AG04450 (cell line): ENCODE measurements at regions not wholly inside any gene's neighbourhood (a gene's known extent, or its start where the extent isn't known, plus 50 kb on each side); places are given as distances from the start of the nearest gene placed in this dataset.
"Not testable (repeated sequence)": the region's sequence is repeated elsewhere in the genome, so short reads cannot be mapped to it uniquely, and the experiment has no call there.

Experiments
- CTCF ChIA-PET: fragments of 300-600, 350-600 bp; formaldehyde crosslinking; extraction: SDS; loops from one replicate; lab custom pipeline; 2022; ENCODE audit warnings: antibody characterized with exemption, inconsistent platforms; lab: Charles Lee
- POLR2A ChIA-PET: fragments of 350-600 bp; formaldehyde crosslinking; extraction: SDS; loops from one replicate; lab custom pipeline; 2021; ENCODE audit warnings: antibody characterized with exemption, inconsistent platforms; lab: Yijun Ruan, JAX
- DNase-seq: peaks from one replicate; pipeline ENCODE4 v3.0.0-alpha.2; 2011; ENCODE audit warnings: low read depth, low spot score
- H3K27ac ChIP-seq: one replicate; pipeline ENCODE4 v1.5.1; 2012; ENCODE audit warnings: low read depth, low read length, control low read depth
- H3K27me3 ChIP-seq: one replicate; pipeline ENCODE4 v1.6.0; 2012; ENCODE audit warnings: low read length; ENCODE audit not compliant: control insufficient read depth, insufficient read depth
- H3K4me3 ChIP-seq: 2 replicates; pipeline ENCODE4 v1.5.1; 2011; ENCODE audit warnings: mild to moderate bottlenecking, low read depth, low read length, control low read depth
- H3K9me3 ChIP-seq: 2 replicates; pipeline ENCODE4 v1.5.1; 2012; ENCODE audit warnings: low read length; ENCODE audit not compliant: control insufficient read depth, insufficient read depth
- TF ChIP-seq, protein P1 (sequence below): IDR thresholded peaks from 2 replicates; pipeline ENCODE4 v1.5.1; 2011; ENCODE audit warnings: low read depth, low read length, control low read depth, inconsistent platforms

DNA sequence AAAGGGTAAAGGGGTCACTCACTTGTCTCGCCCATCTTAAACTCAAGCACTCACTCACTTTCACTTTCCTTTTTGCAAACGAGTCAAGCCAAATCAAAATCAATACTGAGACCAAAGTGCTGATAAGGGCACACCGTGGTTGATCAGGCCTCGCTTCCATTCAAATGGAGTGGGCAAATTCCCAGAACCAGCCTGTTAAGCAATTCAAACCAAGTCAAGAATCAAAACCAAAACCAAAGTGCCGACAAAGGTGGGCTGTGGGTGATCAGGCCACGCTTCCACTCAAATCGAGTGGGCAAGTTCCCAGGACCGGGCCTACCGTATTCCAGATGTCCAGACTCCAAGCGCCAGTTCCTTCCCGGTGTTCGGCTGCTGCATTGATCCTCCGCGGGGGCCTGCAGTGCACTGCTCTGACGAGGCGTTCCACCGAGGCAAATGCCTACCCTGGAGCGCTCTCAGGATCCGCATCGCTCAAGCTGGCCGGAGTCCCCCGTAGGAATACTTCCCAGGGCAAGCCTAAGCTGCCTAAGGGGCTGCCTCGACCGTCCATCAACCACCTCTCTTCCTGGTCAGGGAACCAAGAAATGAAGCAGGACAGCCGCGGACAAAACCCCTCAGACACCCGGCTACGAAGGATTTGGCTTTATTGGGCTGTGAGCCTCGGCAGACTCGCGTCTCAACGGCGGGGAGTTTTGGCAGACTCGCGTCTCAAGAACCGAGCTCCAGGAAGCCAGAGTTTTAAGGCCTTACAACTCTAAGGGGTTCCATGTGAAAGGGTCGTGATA, 89.9 kb upstream of the SLC1A4 start:
- DNase-seq, result no peak
- TF ChIP-seq, protein P1, sequence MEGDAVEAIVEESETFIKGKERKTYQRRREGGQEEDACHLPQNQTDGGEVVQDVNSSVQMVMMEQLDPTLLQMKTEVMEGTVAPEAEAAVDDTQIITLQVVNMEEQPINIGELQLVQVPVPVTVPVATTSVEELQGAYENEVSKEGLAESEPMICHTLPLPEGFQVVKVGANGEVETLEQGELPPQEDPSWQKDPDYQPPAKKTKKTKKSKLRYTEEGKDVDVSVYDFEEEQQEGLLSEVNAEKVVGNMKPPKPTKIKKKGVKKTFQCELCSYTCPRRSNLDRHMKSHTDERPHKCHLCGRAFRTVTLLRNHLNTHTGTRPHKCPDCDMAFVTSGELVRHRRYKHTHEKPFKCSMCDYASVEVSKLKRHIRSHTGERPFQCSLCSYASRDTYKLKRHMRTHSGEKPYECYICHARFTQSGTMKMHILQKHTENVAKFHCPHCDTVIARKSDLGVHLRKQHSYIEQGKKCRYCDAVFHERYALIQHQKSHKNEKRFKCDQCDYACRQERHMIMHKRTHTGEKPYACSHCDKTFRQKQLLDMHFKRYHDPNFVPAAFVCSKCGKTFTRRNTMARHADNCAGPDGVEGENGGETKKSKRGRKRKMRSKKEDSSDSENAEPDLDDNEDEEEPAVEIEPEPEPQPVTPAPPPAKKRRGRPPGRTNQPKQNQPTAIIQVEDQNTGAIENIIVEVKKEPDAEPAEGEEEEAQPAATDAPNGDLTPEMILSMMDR, result no peak
- Histone ChIP-seq H3K27ac (no peak overlapping the region), H3K27me3 (peaks cover 10% of the 10 kb centered on the region), H3K9me3 (peaks cover 9% of the 10 kb centered on the region), H3K4me3 (no peak overlapping the region)
- CTCF ChIA-PET, result no interaction called here
- POLR2A ChIA-PET, result no interaction called here

DNA sequence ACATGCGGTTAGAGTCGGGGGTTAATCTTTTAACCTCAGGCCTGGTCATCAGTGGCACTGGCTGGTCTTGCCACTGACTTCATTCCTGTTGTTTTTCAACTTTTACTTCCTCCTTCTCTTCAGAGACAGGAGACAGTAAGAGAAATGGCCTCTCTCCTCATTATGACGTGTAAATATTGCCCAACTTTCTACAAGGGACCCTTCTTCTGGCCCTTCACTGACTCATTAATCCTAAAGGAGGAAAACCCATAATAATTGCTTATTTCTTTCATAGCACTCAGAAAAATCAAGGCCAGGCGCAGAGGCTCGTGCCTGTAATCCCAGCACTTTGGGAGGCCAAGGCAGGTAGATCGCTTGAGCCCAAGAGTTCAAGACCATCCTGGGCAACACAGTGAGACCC, 89.3 kb upstream of the SLC1A4 start:
- H3K4me3 ChIP-seq, POLR2A ChIA-PET, CTCF ChIA-PET, DNase-seq, H3K9me3 ChIP-seq, H3K27ac ChIP-seq: not testable (repeated sequence)
- H3K27me3 ChIP-seq, result peaks cover 15% of the 10 kb centered on the region

DNA sequence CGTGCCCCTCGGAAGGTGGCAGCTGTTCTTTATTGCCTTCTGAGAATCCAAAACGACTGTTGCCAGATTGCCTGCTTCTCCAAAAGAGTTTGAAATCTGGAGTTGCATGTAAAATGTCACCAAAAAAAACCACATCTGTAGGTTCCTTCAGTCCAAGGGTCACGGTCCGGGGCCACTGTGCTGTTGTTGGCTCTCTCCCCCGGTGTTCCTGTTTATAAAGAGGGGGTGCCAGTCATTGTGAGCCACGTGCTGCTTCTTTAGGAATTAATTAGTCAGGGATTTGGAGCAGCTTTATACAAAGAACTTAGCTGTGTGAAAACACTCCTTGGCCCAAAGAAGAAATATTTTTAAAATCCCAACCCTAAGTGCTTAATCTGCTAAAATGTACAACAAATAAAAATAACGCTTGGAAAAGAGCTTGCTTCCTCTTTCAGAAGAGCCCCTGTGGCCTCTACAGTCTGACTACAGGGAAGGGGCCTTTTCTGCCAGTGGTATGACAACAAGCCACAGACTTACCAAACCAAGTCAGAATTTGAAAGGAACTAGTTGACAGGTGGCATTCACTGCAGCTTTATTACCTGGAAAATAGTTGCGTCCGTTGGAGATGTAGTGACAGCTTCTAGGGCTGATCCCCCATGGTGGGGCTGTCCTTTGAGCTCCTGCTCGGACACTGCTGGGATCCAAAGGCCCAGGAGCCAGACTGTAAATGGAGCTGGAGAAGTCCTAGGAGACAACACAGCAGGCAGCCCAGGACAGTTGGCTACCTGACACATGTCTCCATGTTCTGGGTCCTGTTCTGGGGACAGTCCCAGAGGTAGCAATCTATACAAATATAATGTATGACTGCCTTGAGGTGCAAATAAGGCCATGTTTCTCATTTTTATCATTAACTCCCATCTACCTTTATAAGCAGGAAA, 84.5 kb upstream of the SLC1A4 start:
- Histone ChIP-seq H3K27ac (no peak overlapping the region), H3K27me3 (peaks cover 44% of the 10 kb centered on the region), H3K9me3 (peaks cover 4% of the 10 kb centered on the region; the same call in 1 of the 2 replicates), H3K4me3 (no peak overlapping the region)
- ChIA-PET CTCF (interaction anchor here (1.4 to 6.0 kb wide), 2 partner anchors 13 to 31 kb away, joined by 3 to 36 read pairs; no protein-coding TSS in a partner anchor), POLR2A (no interaction called here)
- TF ChIP-seq, protein P1, result no peak
- DNase-seq, result no peak

DNA sequence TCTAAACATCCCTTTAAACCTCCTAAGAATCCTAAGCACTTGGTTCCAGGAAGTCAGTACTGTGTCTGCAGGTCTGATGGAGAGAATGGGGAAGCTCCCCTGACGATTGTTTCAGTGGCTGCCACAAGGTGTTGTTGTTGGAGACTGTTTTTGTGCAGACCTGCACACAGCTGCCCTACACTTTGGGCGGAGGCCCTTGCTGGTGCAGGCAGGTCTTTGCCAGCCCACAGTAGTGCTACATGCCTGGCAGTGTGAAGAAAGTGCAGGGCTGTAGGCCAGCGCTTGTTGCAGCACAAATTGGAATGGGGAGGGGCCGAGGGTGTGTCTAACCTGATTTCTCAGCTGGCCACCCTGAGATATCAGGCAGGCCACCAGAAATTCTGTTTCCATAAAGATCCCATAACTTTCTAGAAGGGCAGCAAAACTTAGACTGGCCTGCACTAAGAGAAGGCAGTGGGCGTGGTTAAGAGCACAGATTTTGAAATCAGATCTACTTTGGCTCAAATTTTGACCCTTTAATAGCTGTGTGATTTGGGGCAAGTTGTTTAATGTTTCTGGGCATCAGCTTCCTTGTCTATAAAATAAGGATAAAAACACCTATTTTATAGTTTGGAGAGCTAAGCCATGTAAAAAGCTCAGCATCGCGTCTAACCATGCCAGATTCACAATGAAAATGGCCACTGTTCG, 83.7 kb upstream of the SLC1A4 start:
- DNase-seq, result no peak
- H3K9me3 ChIP-seq, result peaks cover 4% of the 10 kb centered on the region; the same call in 1 of the 2 replicates
- peaks cover 51% of the 10 kb centered on the region for H3K27me3 ChIP-seq
- no peak overlapping the region for H3K4me3 ChIP-seq
- ChIA-PET CTCF (interaction anchor here (1.4 to 6.0 kb wide), 3 partner anchors 13 to 319 kb away, joined by 3 to 36 read pairs (median 14); no protein-coding TSS in a partner anchor), POLR2A (no interaction called here)
- TF ChIP-seq, protein P1, result no peak
- no peak overlapping the region for H3K27ac ChIP-seq

DNA sequence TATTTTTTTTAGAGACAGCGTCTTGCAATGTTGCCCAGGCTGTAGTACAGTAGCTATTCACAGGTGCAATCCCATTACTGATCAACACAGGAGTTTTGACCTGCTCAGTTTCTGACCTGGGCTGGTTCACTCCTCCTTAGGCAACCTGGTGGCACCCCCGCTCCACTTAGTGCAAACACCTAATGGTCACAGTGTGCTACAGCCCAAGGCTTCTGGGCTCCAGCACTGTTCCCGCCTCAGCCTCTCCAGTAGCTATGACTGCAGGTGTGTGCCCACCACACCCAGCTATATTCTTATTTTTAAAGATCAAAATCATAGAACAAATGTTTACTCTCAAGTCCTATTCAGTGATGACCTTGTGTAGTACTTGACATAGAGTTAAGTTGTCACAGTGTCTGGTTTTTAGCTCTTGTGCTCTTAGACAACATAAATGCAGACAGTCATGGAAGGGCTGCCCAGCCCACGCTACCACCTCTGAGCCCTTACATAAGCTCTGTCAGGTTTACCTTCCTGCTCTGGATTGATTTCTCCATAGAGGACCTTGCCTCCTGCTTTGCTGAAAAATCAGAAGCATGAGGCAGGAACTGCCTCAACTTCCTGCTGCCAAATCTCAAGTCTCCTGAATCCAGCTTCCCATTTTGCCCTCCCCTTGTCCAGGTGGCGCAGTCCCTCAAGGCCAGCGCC, 82.2 kb upstream of the SLC1A4 start:
- Histone ChIP-seq H3K9me3 (no peaks in the 10 kb centered on the region), H3K4me3 (no peak overlapping the region), H3K27ac (no peak overlapping the region), H3K27me3 (peaks cover 55% of the 10 kb centered on the region)
- TF ChIP-seq, protein P1, result no peak
- POLR2A ChIA-PET, result no interaction called here
- no peak for DNase-seq
- CTCF ChIA-PET, result interaction anchor here (0.6 to 6.0 kb wide), 3 partner anchors 11 to 320 kb away, joined by 3 to 36 read pairs (median 14); no protein-coding TSS in a partner anchor
